ENCODE measurements at regions not wholly inside any gene's neighbourhood (a gene's known extent, or its start where the extent isn't known, plus 50 kb on each side); places are given as distances from the start of the nearest gene placed in this dataset.
A peak's percentile ranks its signal among the peaks of the same experiment; 100 is the strongest.

GRCh38 chr6:138682704-138683527 is 90.7 kb upstream of the CCDC28A start:
- Histone ChIP-seq H3K4me3 (peak overlapping the region in 1 of 4 donors; percentile 7), H3K36me3 (no peaks in the 10 kb centered on the region), H3K4me1 (no peaks in the 10 kb centered on the region), H3K27ac (no peak overlapping the region), H3K9me3 (no peaks in the 10 kb centered on the region), H3K27me3 (no peaks in the 10 kb centered on the region)
- DNase-seq (no peak), ATAC-seq (peak in 1 of 2 donors; percentile 30)
- in situ Hi-C loops (cut with MboI; ENCODE audit: low sequenced_read_pairs in 4 of 4), result no loop called here
- no peak for TF ChIP-seq CTCF (IDR thresholded peaks at IDR 0.05 in 4 of 5, conservative IDR thresholded peaks at IDR 0.05 in 1 of 5)
- TF ChIP-seq POLR2A (IDR thresholded peaks at IDR 0.05), result no peak
- intact Hi-C loops (cut with DNase I; ENCODE audit: low total_unique reads), result no loop called here

- Histone ChIP-seq H3K27me3 (no peaks in the 10 kb centered on the region), H3K9me3 (no peaks in the 10 kb centered on the region), H3K36me3 (no peaks in the 10 kb centered on the region), H3K4me1 (no peaks in the 10 kb centered on the region), H3K27ac (no peak overlapping the region), H3K4me3 (no peak overlapping the region)
- in situ Hi-C loops (cut with MboI; ENCODE audit: low sequenced_read_pairs in 4 of 4) (no loop called here), intact Hi-C loops (cut with DNase I; ENCODE audit: low total_unique reads) (no loop called here)
- DNase-seq (no peak), ATAC-seq (no peak)
- TF ChIP-seq POLR2A (IDR thresholded peaks at IDR 0.05) (no peak), CTCF (IDR thresholded peaks at IDR 0.05 in 4 of 5, conservative IDR thresholded peaks at IDR 0.05 in 1 of 5) (no peak)
Observed at GRCh38 chr6:138685257-138685656, 88.3 kb upstream of the CCDC28A start.

GRCh38 chr6:138685781-138686180 is 87.8 kb upstream of the CCDC28A start:
- Histone ChIP-seq H3K27me3 (no peaks in the 10 kb centered on the region), H3K36me3 (no peaks in the 10 kb centered on the region), H3K4me1 (no peaks in the 10 kb centered on the region), H3K9me3 (no peaks in the 10 kb centered on the region), H3K27ac (no peak overlapping the region), H3K4me3 (no peak overlapping the region)
- TF ChIP-seq CTCF (IDR thresholded peaks at IDR 0.05 in 4 of 5, conservative IDR thresholded peaks at IDR 0.05 in 1 of 5) (no peak), POLR2A (IDR thresholded peaks at IDR 0.05) (no peak)
- in situ Hi-C loops (cut with MboI; ENCODE audit: low sequenced_read_pairs in 4 of 4), result no loop called here
- DNase-seq (no peak), ATAC-seq (no peak)
- intact Hi-C loops (cut with DNase I; ENCODE audit: low total_unique reads), result no loop called here

- no peak for DNase-seq
- no peak for ATAC-seq
- Histone ChIP-seq H3K36me3 (no peaks in the 10 kb centered on the region), H3K9me3 (no peaks in the 10 kb centered on the region), H3K27ac (no peak overlapping the region), H3K27me3 (no peaks in the 10 kb centered on the region), H3K4me1 (peaks cover 0 to 3% of the 10 kb centered on the region in 2 donors), H3K4me3 (no peak overlapping the region)
- intact Hi-C loops (cut with DNase I; ENCODE audit: low total_unique reads), result no loop called here
- in situ Hi-C loops (cut with MboI; ENCODE audit: low sequenced_read_pairs in 4 of 4), result no loop called here
- TF ChIP-seq CTCF (IDR thresholded peaks at IDR 0.05 in 4 of 5, conservative IDR thresholded peaks at IDR 0.05 in 1 of 5), result no peak
- TF ChIP-seq POLR2A (IDR thresholded peaks at IDR 0.05), result no peak
Observed at GRCh38 chr6:138688580-138688979, 85.0 kb upstream of the CCDC28A start.
